Sigmoid colon (tissue), 6 donors: ENCODE measurements at regions not wholly inside any gene's neighbourhood (a gene's known extent, or its start where the extent isn't known, plus 50 kb on each side); places are given as distances from the start of the nearest gene placed in this dataset.

Experiments used
- DNase-seq: peaks from one replicate; pipeline ENCODE4 v3.0.0-alpha.2; 2019
- H3K27ac ChIP-seq, 4 donors: fragments of 200-600 bp; sonication (generic); one replicate each; pipeline ENCODE4 v1.5.1; 2016 to 2019; ENCODE audit warnings: mild to moderate bottlenecking in 1 of 4
- H3K27me3 ChIP-seq, 3 donors: fragments of 200-600 bp; sonication (generic); one replicate each; pipeline ENCODE4 v1.5.1; 2019; ENCODE audit warnings: mild to moderate bottlenecking in 1 of 3
- H3K36me3 ChIP-seq, 4 donors: fragments of 200-600 bp; sonication (generic); one replicate each; pipeline ENCODE4 v1.5.1; 2016 to 2019
- H3K4me1 ChIP-seq, 4 donors: fragments of 200-600 bp; sonication (generic); one replicate each; pipeline ENCODE4 v1.5.1; 2017 to 2019
- H3K4me3 ChIP-seq, 4 donors: fragments of 200-600 bp; sonication (generic); one replicate each; pipeline ENCODE4 v1.5.1; 2017 to 2019; ENCODE audit warnings: mild to moderate bottlenecking in 2 of 4, moderate library complexity in 1 of 4
- H3K9me3 ChIP-seq, 4 donors: fragments of 200-600 bp in 3 of 4; sonication (generic) in 3 of 4; one replicate each; pipeline versions ENCODE4 v1.5.1 to v1.6.1; 2013 to 2019
- EP300 ChIP-seq, 4 donors: sonication (generic); formaldehyde crosslinking; IDR thresholded peaks; one replicate each; pipeline ENCODE4 v1.6.1; 2017; ENCODE audit warnings: antibody characterized with exemption in 4 of 4
- POLR2A ChIP-seq, 2 donors: fragments of 450-650 bp; IDR thresholded peaks; one replicate each; pipeline ENCODE4 v1.6.1; 2016; ENCODE audit warnings: antibody characterized with exemption in 2 of 2, mild to moderate bottlenecking in 2 of 2, moderate library complexity in 2 of 2
- POLR2AphosphoS5 ChIP-seq, 4 donors: sonication (generic); formaldehyde crosslinking; IDR thresholded peaks; one replicate each; pipeline ENCODE4 v1.6.1; 2017; ENCODE audit warnings: antibody characterized with exemption in 4 of 4
- WGBS, 2 donors: extraction: QIAGEN DNeasy Blood & Tissue Kit; methylation state at CpG; one replicate each; pipeline ENCODE4 v1.1.7; 2013; 5-methylcytosine and 5-hydroxymethylcytosine counted together
- intact Hi-C: fragments of 100-400 bp; cut with DNase I; formaldehyde crosslinking; loops from one replicate; pipeline ENCODE4 v1.15.1; 2023
- TF ChIP-seq, protein P1 (sequence below), 4 experiments: fragments of 450-650 bp in 3 of 4; fragments of 200-600 bp in 1 of 4; IDR thresholded peaks; one replicate each; pipeline ENCODE4 v1.5.1; 2016 to 2019; ENCODE audit warnings: antibody characterized with exemption in 4 of 4, mild to moderate bottlenecking in 3 of 4, moderate library complexity in 2 of 4
- donor health status: healthy with polysubstance abuse.
- donor health status: healthy.

DNA sequence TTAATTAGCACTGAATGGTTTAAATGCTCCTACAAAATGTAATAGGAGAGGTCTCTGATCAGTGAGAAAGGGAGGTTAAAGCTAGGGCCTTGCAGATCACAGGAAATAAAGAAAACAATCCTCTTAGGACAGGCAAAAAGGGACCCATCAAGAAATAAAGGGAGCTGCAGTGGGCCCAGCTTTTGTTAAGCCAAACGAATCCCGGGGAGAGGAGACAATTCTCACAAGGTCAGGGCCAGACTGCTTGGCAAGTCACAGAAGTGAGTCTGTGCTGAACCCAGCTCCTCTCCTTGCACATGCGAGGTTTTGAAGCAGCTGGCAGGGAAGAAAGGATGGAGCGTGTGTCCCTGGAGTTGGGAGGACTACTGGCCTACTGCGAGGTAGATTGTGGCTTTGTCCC is 285.8 kb downstream of the COG6 start:
- Histone ChIP-seq H3K4me1 (no peaks in the 10 kb centered on the region), H3K36me3 (no peaks in the 10 kb centered on the region), H3K4me3 (no peak overlapping the region), H3K27ac (no peak overlapping the region), H3K9me3 (no peaks in the 10 kb centered on the region), H3K27me3 (no peaks in the 10 kb centered on the region)
- TF ChIP-seq, protein P1, sequence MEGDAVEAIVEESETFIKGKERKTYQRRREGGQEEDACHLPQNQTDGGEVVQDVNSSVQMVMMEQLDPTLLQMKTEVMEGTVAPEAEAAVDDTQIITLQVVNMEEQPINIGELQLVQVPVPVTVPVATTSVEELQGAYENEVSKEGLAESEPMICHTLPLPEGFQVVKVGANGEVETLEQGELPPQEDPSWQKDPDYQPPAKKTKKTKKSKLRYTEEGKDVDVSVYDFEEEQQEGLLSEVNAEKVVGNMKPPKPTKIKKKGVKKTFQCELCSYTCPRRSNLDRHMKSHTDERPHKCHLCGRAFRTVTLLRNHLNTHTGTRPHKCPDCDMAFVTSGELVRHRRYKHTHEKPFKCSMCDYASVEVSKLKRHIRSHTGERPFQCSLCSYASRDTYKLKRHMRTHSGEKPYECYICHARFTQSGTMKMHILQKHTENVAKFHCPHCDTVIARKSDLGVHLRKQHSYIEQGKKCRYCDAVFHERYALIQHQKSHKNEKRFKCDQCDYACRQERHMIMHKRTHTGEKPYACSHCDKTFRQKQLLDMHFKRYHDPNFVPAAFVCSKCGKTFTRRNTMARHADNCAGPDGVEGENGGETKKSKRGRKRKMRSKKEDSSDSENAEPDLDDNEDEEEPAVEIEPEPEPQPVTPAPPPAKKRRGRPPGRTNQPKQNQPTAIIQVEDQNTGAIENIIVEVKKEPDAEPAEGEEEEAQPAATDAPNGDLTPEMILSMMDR (IDR thresholded peaks at IDR 0.05): no peak
- no peak for TF ChIP-seq EP300 (IDR thresholded peaks at IDR 0.05)
- no peak for TF ChIP-seq POLR2A (IDR thresholded peaks at IDR 0.05)
- TF ChIP-seq POLR2AphosphoS5 (IDR thresholded peaks at IDR 0.05): no peak
- intact Hi-C loops: loop anchor here (10.0 kb wide), 1 partner anchor 256 kb away; no protein-coding TSS in a partner anchor
- WGBS, 2 donors: 85 to 86% methylated on average over 5 of the region's 5 CpGs
- no peak for DNase-seq

DNA sequence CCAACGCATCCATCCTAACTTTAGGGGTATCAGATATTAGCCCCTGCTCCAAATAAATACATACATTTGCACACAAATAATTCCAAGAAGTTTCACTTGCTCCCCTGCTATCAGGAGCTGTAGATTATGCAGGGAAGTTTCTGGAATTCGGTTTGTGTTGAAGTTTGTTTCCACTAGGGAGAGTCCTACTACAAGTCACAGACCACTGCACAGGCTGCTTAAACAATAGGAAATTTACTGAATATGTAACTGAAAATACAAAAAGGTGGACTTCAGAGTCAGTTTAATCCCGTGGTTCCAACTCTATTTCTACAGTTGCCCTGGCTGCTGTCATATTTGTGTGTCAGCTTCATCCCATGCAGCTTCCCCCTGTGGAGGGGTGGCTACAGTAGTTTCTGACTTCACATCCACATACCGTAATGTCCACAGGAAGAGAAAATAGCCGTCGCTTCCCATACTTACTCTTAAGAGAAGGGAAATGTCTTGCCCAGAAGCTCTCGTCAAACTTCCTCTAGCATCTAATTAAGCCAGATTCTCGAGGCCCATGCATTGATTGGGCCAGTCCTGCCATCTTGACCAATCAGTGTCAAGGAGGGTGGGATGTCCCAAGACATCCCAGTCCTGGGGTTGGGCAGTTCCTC is 286.6 kb downstream of the COG6 start:
- WGBS, 2 donors: 82 to 84% methylated on average over 8 of the region's 8 CpGs
- H3K27me3 ChIP-seq: no peaks in the 10 kb centered on the region
- no peak overlapping the region for H3K27ac ChIP-seq
- no peak for TF ChIP-seq POLR2AphosphoS5 (IDR thresholded peaks at IDR 0.05)
- no peaks in the 10 kb centered on the region for H3K9me3 ChIP-seq
- no peak overlapping the region for H3K4me3 ChIP-seq
- H3K36me3 ChIP-seq: no peaks in the 10 kb centered on the region
- intact Hi-C loops: loop anchor here (10.0 kb wide), 1 partner anchor 257 kb away; no protein-coding TSS in a partner anchor
- H3K4me1 ChIP-seq: no peaks in the 10 kb centered on the region
- no peak for DNase-seq

DNA sequence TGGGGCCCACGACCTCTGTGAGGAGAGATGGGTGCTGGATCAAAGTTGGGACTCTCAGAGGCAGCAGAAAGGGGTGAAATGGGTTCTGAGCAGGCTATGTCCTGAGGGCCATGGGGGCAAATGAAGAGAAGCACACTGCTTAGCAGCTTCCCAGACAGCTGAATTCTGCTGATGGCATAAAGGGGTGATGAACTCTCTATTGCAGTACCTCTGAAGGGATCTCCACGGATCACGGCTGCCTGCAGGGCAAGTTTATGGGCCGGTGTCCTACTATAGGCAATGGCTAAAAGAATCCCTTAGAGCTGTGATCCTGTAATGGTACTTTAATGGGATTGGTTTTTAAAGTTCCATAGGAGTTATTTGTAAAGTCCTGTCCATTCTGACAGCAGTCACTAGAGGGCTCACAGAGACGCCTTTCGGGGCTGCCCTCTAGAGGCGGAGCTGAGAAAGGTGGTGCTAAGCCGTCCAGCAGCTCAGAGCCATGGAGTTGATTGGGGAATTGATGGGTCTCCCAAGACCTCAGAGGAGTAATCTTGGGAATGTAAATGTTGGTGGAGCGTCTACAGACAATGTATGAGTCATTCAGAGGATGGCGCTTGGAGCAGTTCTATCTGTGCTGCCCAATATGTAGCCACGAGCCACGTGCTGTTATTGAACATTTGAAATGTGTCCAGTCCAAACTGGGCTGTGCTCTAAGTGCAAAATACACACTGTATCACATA is 287.3 kb downstream of the COG6 start:
- Histone ChIP-seq H3K4me1 (no peaks in the 10 kb centered on the region), H3K27ac (no peak overlapping the region), H3K9me3 (no peaks in the 10 kb centered on the region), H3K36me3 (no peaks in the 10 kb centered on the region), H3K4me3 (no peak overlapping the region), H3K27me3 (no peaks in the 10 kb centered on the region)
- WGBS, 2 donors: 24 to 46% methylated on average over 12 of the region's 12 CpGs
- intact Hi-C loops: loop anchor here (10.0 kb wide), 1 partner anchor 258 kb away; no protein-coding TSS in a partner anchor
- DNase-seq: peak; percentile 69
- TF ChIP-seq POLR2A (IDR thresholded peaks at IDR 0.05): no peak
- TF ChIP-seq, protein P1 (IDR thresholded peaks at IDR 0.05): peak; percentile 35 to 85 (median 81)

DNA sequence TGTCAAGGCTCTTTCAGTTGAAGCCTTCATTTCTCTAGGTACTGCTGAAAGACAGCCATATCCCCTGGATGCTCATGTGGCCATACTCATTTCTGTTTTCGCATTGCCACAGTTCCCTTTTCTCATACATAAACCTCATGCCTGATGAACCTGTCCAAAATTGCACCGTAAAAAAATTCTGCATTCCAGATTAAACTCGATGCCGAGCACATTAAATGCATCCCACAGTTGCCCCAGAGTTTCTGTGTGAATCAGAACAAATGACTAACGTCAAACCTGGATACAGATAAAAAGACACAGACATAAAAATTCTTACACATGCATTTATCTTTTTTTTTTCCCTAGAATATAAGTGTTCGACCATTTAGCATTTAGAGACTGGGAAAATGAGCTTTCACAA is 288.2 kb downstream of the COG6 start:
- no peaks in the 10 kb centered on the region for H3K27me3 ChIP-seq
- 50 to 65% methylated on average over 6 of the region's 6 CpGs for WGBS, 2 donors
- no peaks in the 10 kb centered on the region for H3K9me3 ChIP-seq
- no peaks in the 10 kb centered on the region for H3K36me3 ChIP-seq
- no peak overlapping the region for H3K27ac ChIP-seq
- H3K4me3 ChIP-seq: no peak overlapping the region
- TF ChIP-seq, protein P1 (IDR thresholded peaks at IDR 0.05): no peak
- TF ChIP-seq POLR2A (IDR thresholded peaks at IDR 0.05): no peak
- TF ChIP-seq EP300 (IDR thresholded peaks at IDR 0.05): no peak
- no peak for TF ChIP-seq POLR2AphosphoS5 (IDR thresholded peaks at IDR 0.05)
- DNase-seq: no peak
- H3K4me1 ChIP-seq: no peaks in the 10 kb centered on the region
- intact Hi-C loops: loop anchor here (10.0 kb wide), 1 partner anchor 259 kb away; no protein-coding TSS in a partner anchor

DNA sequence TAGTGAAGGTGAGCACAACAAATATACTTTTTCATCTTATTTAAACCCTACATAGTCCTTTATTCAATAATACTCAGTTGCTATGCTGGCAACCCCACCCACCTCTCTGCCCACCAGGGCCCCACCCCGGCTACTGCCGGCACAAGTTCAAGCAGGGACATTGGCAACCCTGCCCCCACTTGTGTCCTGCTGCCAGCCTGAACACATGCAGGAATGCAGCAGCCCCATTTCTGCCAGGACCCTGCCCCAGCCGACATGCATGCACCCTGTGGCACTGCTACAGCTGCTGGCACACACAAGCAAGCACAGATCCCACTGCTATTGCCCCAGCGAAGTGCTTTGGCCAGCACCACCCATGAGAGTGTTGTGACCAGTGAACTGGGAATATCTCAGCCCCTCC is 289.8 kb downstream of the COG6 start:
- Histone ChIP-seq H3K27me3 (no peaks in the 10 kb centered on the region), H3K36me3 (no peaks in the 10 kb centered on the region), H3K9me3 (no peaks in the 10 kb centered on the region), H3K4me1 (no peaks in the 10 kb centered on the region), H3K4me3 (no peak overlapping the region), H3K27ac (no peak overlapping the region)
- DNase-seq: no peak
- intact Hi-C loops: loop anchor here (10.0 kb wide), 1 partner anchor 260 kb away; no protein-coding TSS in a partner anchor
- TF ChIP-seq POLR2A (IDR thresholded peaks at IDR 0.05) (no peak), EP300 (IDR thresholded peaks at IDR 0.05) (no peak), POLR2AphosphoS5 (IDR thresholded peaks at IDR 0.05) (no peak)
- TF ChIP-seq, protein P1 (IDR thresholded peaks at IDR 0.05): no peak
- WGBS, 2 donors: 50 to 75% methylated on average over 4 of the region's 4 CpGs
